Vagina (tissue), 2 donors: ENCODE measurements at regions not wholly inside any gene's neighbourhood (a gene's known extent, or its start where the extent isn't known, plus 50 kb on each side); places are given as distances from the start of the nearest gene placed in this dataset.

Source experiments
- DNase-seq, 2 donors: peaks; one replicate each; pipeline ENCODE4 v3.0.0-alpha.2; 2017; ENCODE audit errors: extremely low spot score in 2 of 2
- H3K27ac ChIP-seq: fragments of 200-600 bp; sonication (generic); one replicate; pipeline ENCODE4 v1.5.1; 2019
- H3K27me3 ChIP-seq: fragments of 200-600 bp; sonication (generic); one replicate; pipeline ENCODE4 v1.5.1; 2019
- H3K36me3 ChIP-seq, 2 donors: fragments of 200-600 bp; sonication (generic); one replicate each; pipeline ENCODE4 v1.5.1; 2017 to 2019
- H3K4me1 ChIP-seq: fragments of 200-600 bp; sonication (generic); one replicate; pipeline ENCODE4 v1.5.1; 2019
- H3K4me3 ChIP-seq, 2 donors: fragments of 200-600 bp; sonication (generic); 1 replicate in 1 of 2; 2 replicates in 1 of 2; pipeline ENCODE4 v1.5.1; 2016 to 2019
- H3K9me3 ChIP-seq: fragments of 200-600 bp; sonication (generic); one replicate; pipeline ENCODE4 v1.5.1; 2019
- POLR2A ChIP-seq, 2 donors: fragments of 450-650 bp; IDR thresholded peaks; one replicate each; pipeline ENCODE4 v1.6.1; 2017; ENCODE audit warnings: antibody characterized with exemption in 2 of 2, mild to moderate bottlenecking in 2 of 2, moderate library complexity in 2 of 2
- POLR2AphosphoS5 ChIP-seq, 2 donors: sonication (generic); formaldehyde crosslinking; IDR thresholded peaks; one replicate each; pipeline ENCODE4 v1.9.0; 2017; ENCODE audit warnings: antibody characterized with exemption in 2 of 2, mild to moderate bottlenecking in 2 of 2, low read depth in 1 of 2; ENCODE audit not compliant: insufficient read depth in 1 of 2
- intact Hi-C: fragments of 100-400 bp; cut with DNase I; formaldehyde crosslinking; loops from one replicate; pipeline ENCODE4 v1.15.1; 2023
- TF ChIP-seq, protein P1 (sequence below), 3 experiments: fragments of 450-650 bp in 2 of 3; fragments of 200-600 bp in 1 of 3; sonication (generic) in 1 of 3; IDR thresholded peaks; one replicate each; pipeline ENCODE4 v1.5.1; 2017 to 2019; ENCODE audit warnings: antibody characterized with exemption in 3 of 3, mild to moderate bottlenecking in 2 of 3, moderate library complexity in 2 of 3

DNA sequence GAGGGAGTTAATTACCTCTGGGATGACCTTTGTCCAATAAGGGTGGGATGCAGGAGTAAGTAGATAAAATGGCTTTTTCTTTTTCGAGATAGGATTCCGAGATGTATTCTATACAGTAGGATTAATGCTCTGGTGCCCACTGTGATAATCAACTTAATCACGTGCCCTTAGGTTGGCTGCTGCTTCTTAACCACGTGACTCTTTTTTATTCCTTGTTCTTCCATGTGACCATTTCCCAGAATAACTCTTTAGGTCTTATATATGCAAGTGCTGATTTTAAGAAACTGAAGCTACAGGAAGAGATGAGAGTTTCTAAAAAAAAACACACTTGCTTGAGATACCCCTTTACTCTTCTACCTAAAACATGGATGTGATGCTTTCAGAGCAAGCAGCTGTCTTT lies 1628.9 kb downstream of the PCDH7 start:
- no peak overlapping the region for H3K4me3 ChIP-seq
- no peaks in the 10 kb centered on the region for H3K9me3 ChIP-seq
- H3K27ac ChIP-seq: no peak overlapping the region
- no peak for DNase-seq
- H3K36me3 ChIP-seq: no peaks in the 10 kb centered on the region
- H3K27me3 ChIP-seq: no peaks in the 10 kb centered on the region
- TF ChIP-seq POLR2AphosphoS5 (IDR thresholded peaks at IDR 0.05; ENCODE audit: insufficient read depth in 1 of 2, low read depth in 1 of 2) (no peak), POLR2A (IDR thresholded peaks at IDR 0.05) (no peak)
- TF ChIP-seq, protein P1, sequence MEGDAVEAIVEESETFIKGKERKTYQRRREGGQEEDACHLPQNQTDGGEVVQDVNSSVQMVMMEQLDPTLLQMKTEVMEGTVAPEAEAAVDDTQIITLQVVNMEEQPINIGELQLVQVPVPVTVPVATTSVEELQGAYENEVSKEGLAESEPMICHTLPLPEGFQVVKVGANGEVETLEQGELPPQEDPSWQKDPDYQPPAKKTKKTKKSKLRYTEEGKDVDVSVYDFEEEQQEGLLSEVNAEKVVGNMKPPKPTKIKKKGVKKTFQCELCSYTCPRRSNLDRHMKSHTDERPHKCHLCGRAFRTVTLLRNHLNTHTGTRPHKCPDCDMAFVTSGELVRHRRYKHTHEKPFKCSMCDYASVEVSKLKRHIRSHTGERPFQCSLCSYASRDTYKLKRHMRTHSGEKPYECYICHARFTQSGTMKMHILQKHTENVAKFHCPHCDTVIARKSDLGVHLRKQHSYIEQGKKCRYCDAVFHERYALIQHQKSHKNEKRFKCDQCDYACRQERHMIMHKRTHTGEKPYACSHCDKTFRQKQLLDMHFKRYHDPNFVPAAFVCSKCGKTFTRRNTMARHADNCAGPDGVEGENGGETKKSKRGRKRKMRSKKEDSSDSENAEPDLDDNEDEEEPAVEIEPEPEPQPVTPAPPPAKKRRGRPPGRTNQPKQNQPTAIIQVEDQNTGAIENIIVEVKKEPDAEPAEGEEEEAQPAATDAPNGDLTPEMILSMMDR (IDR thresholded peaks at IDR 0.05): no peak
- intact Hi-C loops: no loop called here
- no peaks in the 10 kb centered on the region for H3K4me1 ChIP-seq

DNA sequence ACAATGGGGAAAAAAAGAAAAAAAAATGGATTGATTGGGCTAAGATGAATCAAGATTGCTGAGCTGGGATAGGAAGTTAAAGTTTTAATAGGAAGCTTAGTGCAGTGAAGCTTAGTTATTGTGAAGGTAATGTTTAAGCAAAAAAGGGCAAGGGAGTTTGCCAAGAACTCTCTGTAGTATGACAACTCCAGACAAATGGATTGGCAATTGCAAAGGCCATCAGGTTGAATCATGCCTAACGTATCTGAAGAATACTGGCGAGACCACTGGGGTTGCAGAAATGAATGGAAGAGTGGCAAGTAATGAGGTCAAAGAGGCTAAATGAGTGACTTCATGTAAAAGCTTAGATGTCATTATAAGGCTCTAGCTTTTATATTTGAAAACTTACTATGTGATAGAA lies 1654.0 kb downstream of the PCDH7 start:
- Histone ChIP-seq H3K27ac (no peak overlapping the region), H3K9me3 (no peaks in the 10 kb centered on the region), H3K36me3 (no peaks in the 10 kb centered on the region), H3K4me3 (no peak overlapping the region), H3K27me3 (no peaks in the 10 kb centered on the region), H3K4me1 (no peaks in the 10 kb centered on the region)
- intact Hi-C loops: no loop called here
- TF ChIP-seq POLR2AphosphoS5 (IDR thresholded peaks at IDR 0.05; ENCODE audit: insufficient read depth in 1 of 2, low read depth in 1 of 2) (no peak), POLR2A (IDR thresholded peaks at IDR 0.05) (no peak)
- TF ChIP-seq, protein P1 (IDR thresholded peaks at IDR 0.05): no peak
- DNase-seq: no peak

DNA sequence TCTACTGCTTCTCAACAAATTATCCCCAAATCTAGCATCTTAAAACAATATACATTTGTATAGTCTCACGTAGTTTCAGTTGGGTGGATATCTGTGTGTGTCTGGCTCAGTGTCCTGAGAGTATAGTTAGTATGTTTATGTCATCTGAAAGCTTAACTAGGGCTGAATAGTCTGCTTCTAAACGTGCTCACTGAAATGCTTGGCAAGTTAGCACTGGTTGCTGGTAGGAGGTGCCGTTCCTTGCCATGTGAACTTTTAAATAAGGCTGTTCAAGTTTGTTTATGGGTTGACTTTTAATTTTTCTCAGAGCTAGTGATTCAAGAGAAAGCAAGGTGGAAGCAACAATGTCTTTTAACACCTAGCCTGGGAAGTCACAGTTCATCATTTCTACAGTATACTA lies 1673.6 kb downstream of the PCDH7 start:
- intact Hi-C loops: no loop called here
- TF ChIP-seq POLR2AphosphoS5 (IDR thresholded peaks at IDR 0.05; ENCODE audit: insufficient read depth in 1 of 2, low read depth in 1 of 2) (no peak), POLR2A (IDR thresholded peaks at IDR 0.05) (no peak)
- TF ChIP-seq, protein P1 (IDR thresholded peaks at IDR 0.05): no peak

DNA sequence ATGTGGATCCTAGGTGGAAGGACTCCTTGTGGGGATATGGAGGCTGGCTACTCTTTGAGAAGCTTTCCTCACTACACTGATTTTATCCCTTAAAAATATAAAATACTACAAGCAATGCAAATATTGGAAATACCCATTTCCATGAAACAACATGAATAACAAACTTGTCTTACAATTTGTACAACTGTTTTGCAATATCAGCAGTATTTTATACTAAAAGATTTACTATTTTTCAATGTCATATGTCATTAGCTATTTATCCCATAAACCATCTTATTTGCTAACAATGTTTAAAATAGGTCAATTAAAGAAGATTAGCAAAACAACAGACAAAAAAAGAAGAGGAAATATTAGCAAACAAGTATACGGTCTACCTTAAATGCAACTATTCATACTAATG lies 1674.1 kb downstream of the PCDH7 start:
- no peak for DNase-seq
- intact Hi-C loops: no loop called here
- Histone ChIP-seq H3K4me3 (no peak overlapping the region), H3K4me1 (no peaks in the 10 kb centered on the region), H3K9me3 (no peaks in the 10 kb centered on the region), H3K36me3 (no peaks in the 10 kb centered on the region), H3K27me3 (no peaks in the 10 kb centered on the region), H3K27ac (no peak overlapping the region)
- TF ChIP-seq, protein P1 (IDR thresholded peaks at IDR 0.05): no peak
- TF ChIP-seq POLR2A (IDR thresholded peaks at IDR 0.05) (no peak), POLR2AphosphoS5 (IDR thresholded peaks at IDR 0.05; ENCODE audit: insufficient read depth in 1 of 2, low read depth in 1 of 2) (no peak)

More for the DNA sequence above, 1673.6 kb downstream of the PCDH7 start:
- H3K9me3 ChIP-seq: no peaks in the 10 kb centered on the region
- H3K4me1 ChIP-seq: no peaks in the 10 kb centered on the region
- H3K4me3 ChIP-seq: no peak overlapping the region
- H3K27ac ChIP-seq: no peak overlapping the region
- H3K27me3 ChIP-seq: no peaks in the 10 kb centered on the region
- no peaks in the 10 kb centered on the region for H3K36me3 ChIP-seq
- no peak for DNase-seq

DNA sequence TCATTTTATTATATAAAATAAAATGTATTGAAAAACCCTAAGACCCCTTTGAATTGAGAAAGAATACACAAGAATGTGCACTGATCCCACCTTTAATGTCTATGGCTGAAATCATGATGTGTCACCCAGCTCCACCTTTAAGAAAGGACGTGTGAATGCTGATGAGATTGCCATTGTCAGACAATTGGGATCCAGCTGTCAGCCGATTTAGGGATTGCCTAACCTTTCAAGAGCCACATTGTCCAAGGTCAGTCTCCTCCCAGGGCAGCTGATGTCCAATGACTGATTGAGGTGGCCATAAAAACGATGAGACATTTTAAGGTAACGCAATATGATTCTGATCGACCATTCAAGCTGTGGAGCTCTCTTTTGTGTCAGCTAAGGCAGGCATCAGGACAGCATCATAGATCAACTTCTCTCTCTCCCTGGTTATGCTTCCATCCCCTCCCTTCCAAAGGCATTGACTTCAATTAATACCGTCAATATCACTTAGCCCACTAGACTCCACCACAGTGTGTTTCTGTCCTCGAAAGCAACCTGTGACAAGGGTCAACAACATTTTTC lies 1676.4 kb downstream of the PCDH7 start:
- Histone ChIP-seq H3K4me3 (no peak overlapping the region), H3K36me3 (no peaks in the 10 kb centered on the region), H3K9me3 (no peaks in the 10 kb centered on the region), H3K27me3 (no peaks in the 10 kb centered on the region), H3K27ac (no peak overlapping the region), H3K4me1 (no peaks in the 10 kb centered on the region)
- TF ChIP-seq POLR2AphosphoS5 (IDR thresholded peaks at IDR 0.05; ENCODE audit: insufficient read depth in 1 of 2, low read depth in 1 of 2) (no peak), POLR2A (IDR thresholded peaks at IDR 0.05) (no peak)
- TF ChIP-seq, protein P1 (IDR thresholded peaks at IDR 0.05): no peak
- DNase-seq: no peak
- intact Hi-C loops: no loop called here
